NB4 (cell line): ENCODE measurements at regions not wholly inside any gene's neighbourhood (a gene's known extent, or its start where the extent isn't known, plus 50 kb on each side); places are given as distances from the start of the nearest gene placed in this dataset.

Experiments
- DNase-seq: peaks from one replicate; pipeline ENCODE4 v3.0.0; 2010; ENCODE audit warnings: low read depth
- H3K4me3 ChIP-seq: one replicate; pipeline ENCODE4 v1.5.1; 2011; ENCODE audit warnings: mild to moderate bottlenecking, low read depth, low read length, moderate library complexity
- CTCF ChIP-seq: IDR thresholded peaks from one replicate; pipeline ENCODE4 v1.5.1; 2012; ENCODE audit warnings: low read depth, low read length
- MAX ChIP-seq: IDR thresholded peaks from 2 replicates; pipeline ENCODE4 v1.6.1; 2011; ENCODE audit warnings: low read depth, low read length
- MYC ChIP-seq: IDR thresholded peaks from 2 replicates; pipeline ENCODE4 v1.6.1; 2011; ENCODE audit warnings: low read depth, low read length
- POLR2A ChIP-seq: IDR thresholded peaks from 2 replicates; pipeline ENCODE4 v1.6.1; 2011; ENCODE audit warnings: mild to moderate bottlenecking; ENCODE audit not compliant: insufficient read length; ENCODE audit errors: extremely low read depth

DNA sequence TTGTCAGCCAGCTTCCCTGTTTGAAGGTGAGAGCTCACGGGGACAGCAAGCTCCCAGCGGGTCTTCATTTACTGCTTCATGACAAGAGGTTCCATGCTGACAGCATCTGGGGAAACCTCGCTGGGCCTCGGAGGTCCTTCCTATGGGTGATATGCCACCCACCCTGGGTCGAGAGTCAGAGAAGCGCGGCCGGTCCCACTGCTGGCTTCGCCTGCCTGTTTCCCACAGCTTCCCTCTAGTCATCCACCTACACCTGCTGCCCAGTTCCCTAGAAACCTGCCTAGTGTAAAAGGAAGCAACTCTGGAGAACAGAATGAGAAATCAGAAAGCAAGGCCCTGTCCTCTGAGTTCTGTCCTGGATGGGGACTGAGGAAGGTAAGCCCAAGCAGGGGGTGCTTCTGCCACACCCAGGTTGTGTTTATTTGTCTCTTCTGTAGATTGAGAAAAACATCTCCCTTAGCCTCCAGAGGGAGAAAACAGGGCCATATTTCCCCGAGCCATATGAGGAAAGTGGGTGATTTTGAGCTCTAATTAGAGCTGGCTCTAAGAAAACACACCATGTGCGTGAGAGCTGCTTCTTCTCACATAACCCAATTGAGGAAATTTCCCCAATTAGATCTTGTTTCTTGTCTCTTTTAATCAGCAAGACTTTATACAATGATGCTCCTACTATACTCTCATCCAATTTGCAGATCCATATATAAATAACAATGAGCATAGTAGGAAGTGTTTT, 504.3 kb downstream of the IRS2 start:
- no peak for DNase-seq
- TF ChIP-seq POLR2A (no peak), MAX (no peak), MYC (no peak), CTCF (no peak)
- no peak overlapping the region for H3K4me3 ChIP-seq

DNA sequence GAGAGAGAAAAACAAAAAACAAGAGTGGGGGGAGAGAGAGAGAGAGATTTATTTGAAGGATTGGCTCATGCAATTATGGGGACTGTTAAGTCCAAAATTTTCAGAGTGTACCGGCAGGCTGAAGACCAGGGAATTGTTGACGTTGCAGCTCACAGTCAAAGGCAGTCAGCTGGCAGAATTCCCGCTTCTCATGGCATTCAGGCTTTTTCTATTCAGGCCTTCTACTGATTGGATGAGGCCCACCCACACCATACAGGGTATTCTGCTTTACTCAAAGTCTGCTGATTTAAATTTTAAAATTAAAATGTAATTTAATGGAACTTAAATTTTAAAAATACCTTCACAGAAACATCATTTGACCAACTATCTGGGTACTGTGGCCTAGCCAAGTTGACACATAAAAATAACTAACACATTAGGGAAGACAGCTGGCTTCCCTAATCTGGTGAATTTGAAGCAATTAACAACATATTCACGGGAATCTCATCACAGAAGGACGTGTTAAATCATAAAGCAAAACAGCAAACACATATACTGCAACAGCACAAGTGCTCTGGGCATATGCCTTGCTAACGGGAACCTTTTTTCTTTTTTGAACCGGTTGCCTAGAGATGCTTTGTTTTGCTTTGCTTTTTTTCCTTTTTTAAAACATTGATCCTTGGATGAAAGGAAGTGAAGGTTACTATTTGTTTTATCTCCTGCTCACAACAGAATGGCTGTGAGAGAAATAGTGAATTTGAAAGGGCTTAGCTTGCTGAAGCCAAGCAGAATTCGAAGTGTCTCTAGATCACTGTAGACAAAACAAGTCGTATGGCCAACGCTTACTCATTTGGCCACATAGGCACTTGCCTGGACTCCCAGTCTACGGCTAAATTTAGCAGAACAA, 505.1 kb downstream of the IRS2 start:
- TF ChIP-seq MYC (no peak), CTCF (no peak), MAX (no peak), POLR2A (no peak)
- no peak for DNase-seq
- no peak overlapping the region for H3K4me3 ChIP-seq

- no peak overlapping the region for H3K4me3 ChIP-seq
- TF ChIP-seq MYC: no peak
- no peak for TF ChIP-seq CTCF
- no peak for TF ChIP-seq MAX
- TF ChIP-seq POLR2A: no peak
- no peak for DNase-seq
These were observed 510.1 kb downstream of the IRS2 start for GRCh38 chr13:109276261-109276660.

DNA sequence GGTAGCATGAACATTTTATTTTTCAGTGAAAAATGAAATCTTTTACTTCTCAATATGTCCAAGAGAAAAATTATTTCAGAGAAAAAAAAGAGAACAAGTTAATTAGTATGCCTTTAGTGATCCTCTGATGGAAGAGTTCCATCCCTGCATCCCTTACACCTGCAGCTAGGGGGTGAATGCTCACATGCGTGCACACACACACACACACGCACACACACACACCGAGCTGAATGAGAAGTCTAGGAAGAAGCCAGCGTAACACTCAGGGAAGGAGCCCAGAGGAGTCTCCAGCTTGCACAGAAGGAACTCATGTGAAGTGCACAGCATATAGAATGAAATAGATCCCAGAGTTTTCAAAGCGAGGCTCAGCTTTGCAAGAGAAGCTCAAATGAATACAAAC, 510.5 kb downstream of the IRS2 start:
- no peak for TF ChIP-seq POLR2A
- no peak for TF ChIP-seq MAX
- peak; percentile 18 for TF ChIP-seq CTCF
- TF ChIP-seq MYC: no peak
- no peak overlapping the region for H3K4me3 ChIP-seq
- DNase-seq: peak; percentile 24

- DNase-seq: no peak
- no peak overlapping the region for H3K4me3 ChIP-seq
- TF ChIP-seq MAX (no peak), MYC (no peak), CTCF (no peak), POLR2A (no peak)
These were observed 511.1 kb downstream of the IRS2 start for GRCh38 chr13:109275139-109275745.
